BJ (cell line): ENCODE measurements at regions not wholly inside any gene's neighbourhood (a gene's known extent, or its start where the extent isn't known, plus 50 kb on each side); places are given as distances from the start of the nearest gene placed in this dataset.

ENCODE experiments used
- CTCF ChIA-PET: fragments of 350-600 bp; formaldehyde crosslinking; extraction: SDS; loops from one replicate; lab custom pipeline; 2021; ENCODE audit warnings: antibody characterized with exemption, inconsistent platforms; lab: Yijun Ruan, JAX
- POLR2A ChIA-PET: fragments of 300-600 bp; sonication (Branson Sonifier 250); formaldehyde crosslinking; extraction: SDS; loops from one replicate; lab custom pipeline; 2021; ENCODE audit warnings: antibody characterized with exemption; lab: Charles Lee
- DNase-seq: peaks from one replicate; pipeline ENCODE4 v3.0.0-alpha.2; 2011; ENCODE audit warnings: low read depth
- H3K27me3 ChIP-seq: 2 replicates; pipeline ENCODE4 v1.6.0; 2011; ENCODE audit warnings: low read length; ENCODE audit not compliant: control insufficient read depth, insufficient read depth
- H3K36me3 ChIP-seq: 2 replicates; pipeline ENCODE4 v1.5.1; 2011; ENCODE audit warnings: low read length; ENCODE audit not compliant: control insufficient read depth, insufficient read depth
- H3K4me3 ChIP-seq: 2 replicates; pipeline ENCODE4 v1.5.1; 2011; ENCODE audit warnings: low read depth, mild to moderate bottlenecking, control low read depth, low read length
- CTCF ChIP-seq: IDR thresholded peaks from 2 replicates; pipeline ENCODE4 v1.5.1; 2011; ENCODE audit warnings: low read depth, mild to moderate bottlenecking, control low read depth, inconsistent platforms, low read length, moderate library complexity; ENCODE audit not compliant: insufficient read depth

GRCh38 chr20:55538261-55538908 lies 466.9 kb downstream of the CBLN4 start:
- Histone ChIP-seq H3K4me3 (no peak overlapping the region), H3K27me3 (no peaks in the 10 kb centered on the region), H3K36me3 (no peaks in the 10 kb centered on the region)
- no peak for DNase-seq
- TF ChIP-seq CTCF: no peak
- ChIA-PET POLR2A (no interaction called here), CTCF (no interaction called here)

DNA sequence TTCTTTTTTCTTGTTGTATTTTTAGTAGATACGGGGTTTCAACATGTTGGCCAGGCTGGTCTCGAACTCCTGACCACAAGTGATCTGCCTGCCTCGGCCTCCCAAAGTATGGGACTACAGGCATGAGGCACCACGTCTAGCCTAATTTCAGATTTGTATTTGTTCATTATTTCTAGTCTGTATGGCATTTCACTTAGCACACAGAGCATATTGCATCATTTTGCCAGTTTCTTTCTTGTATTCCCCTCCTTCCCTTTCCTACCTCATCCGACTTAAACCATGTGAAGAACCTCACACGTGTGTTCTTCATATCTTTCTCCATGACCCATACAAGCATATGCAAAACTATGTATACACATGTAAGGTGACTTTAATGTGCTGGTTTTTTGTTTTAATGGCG lies 470.0 kb downstream of the CBLN4 start:
- Histone ChIP-seq H3K4me3 (no peak overlapping the region), H3K36me3 (no peaks in the 10 kb centered on the region), H3K27me3 (no peaks in the 10 kb centered on the region)
- no peak for DNase-seq
- CTCF ChIA-PET: no interaction called here
- TF ChIP-seq CTCF: no peak
- POLR2A ChIA-PET: no interaction called here

DNA sequence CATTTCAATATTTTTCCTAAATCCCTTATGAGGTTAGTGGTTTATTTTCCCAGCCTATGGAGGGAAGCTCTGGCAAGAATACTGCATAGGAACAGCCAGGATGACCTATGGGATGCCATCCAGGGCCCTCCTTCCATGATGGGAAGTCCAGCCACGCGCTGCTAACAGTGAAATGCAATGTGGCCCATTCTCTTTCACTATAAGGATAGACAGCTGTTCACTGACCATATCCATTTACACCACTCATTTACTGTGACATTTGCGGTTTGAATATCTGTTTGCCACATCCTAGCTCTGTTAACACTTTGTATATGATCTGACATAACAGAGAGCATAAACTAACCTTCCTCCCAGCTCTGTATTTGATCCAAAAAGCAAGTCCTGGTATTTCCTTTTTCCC lies 471.7 kb downstream of the CBLN4 start:
- Histone ChIP-seq H3K36me3 (no peaks in the 10 kb centered on the region), H3K27me3 (no peaks in the 10 kb centered on the region), H3K4me3 (no peak overlapping the region)
- DNase-seq: no peak
- no peak for TF ChIP-seq CTCF
- POLR2A ChIA-PET: no interaction called here
- CTCF ChIA-PET: no interaction called here

- ChIA-PET CTCF (no interaction called here), POLR2A (no interaction called here)
- no peak for DNase-seq
- Histone ChIP-seq H3K27me3 (no peaks in the 10 kb centered on the region), H3K36me3 (no peaks in the 10 kb centered on the region), H3K4me3 (no peak overlapping the region)
- TF ChIP-seq CTCF: no peak
Observed at GRCh38 chr20:55530763-55531162, 474.6 kb downstream of the CBLN4 start.

- Histone ChIP-seq H3K27me3 (no peaks in the 10 kb centered on the region), H3K36me3 (no peaks in the 10 kb centered on the region), H3K4me3 (no peak overlapping the region)
- CTCF ChIA-PET: interaction anchor here (0.5 kb wide), 1 partner anchor 242 kb away, joined by 3 read pairs; no protein-coding TSS in a partner anchor
- no peak for DNase-seq
- POLR2A ChIA-PET: no interaction called here
- TF ChIP-seq CTCF: no peak
Observed at GRCh38 chr20:55528482-55528881, 476.8 kb downstream of the CBLN4 start.
